ENCODE measurements at regions not wholly inside any gene's neighbourhood (a gene's known extent, or its start where the extent isn't known, plus 50 kb on each side); places are given as distances from the start of the nearest gene placed in this dataset.

DNA sequence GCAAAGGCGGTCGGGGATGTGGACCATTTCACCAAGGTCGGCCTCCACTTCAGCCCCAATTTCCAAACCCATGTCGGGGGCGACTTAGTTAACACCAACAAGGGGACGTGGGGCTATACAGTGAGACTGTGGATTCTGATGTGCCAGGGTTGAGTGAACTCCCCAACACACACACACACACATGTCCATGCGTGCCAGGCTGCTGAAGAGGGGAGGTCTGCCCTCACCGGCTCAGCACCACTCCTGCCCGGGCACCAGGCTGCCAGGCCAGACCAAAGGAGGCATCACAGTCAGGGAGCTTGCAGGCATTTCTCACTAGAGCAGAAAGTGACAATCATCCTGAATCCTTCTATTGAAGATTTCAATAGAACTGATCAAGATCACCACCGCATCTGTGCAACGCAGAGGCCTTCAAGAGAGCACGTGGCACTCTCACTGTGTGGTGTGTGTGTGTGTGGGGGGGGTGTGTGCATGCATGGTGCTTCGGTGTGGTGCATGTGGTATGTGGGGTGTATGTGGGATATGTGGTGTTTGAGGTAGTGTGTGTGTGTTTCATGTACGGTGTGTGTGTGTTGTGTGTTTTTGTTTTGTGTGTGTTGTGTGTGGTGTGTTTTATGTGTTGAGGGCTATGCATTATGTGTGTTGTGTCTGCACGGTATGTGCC, 403.5 kb upstream of the RNF32 start:
- in situ Hi-C loops (cut with HindIII; ENCODE audit: low sequenced_read_pairs), result no loop called here
- DNase-seq (ENCODE audit: low read depth, low spot score), result no peak
- H3K4me3 ChIP-seq (ENCODE audit: low read depth, low read length), result no peak overlapping the region
- TF ChIP-seq, protein P1, sequence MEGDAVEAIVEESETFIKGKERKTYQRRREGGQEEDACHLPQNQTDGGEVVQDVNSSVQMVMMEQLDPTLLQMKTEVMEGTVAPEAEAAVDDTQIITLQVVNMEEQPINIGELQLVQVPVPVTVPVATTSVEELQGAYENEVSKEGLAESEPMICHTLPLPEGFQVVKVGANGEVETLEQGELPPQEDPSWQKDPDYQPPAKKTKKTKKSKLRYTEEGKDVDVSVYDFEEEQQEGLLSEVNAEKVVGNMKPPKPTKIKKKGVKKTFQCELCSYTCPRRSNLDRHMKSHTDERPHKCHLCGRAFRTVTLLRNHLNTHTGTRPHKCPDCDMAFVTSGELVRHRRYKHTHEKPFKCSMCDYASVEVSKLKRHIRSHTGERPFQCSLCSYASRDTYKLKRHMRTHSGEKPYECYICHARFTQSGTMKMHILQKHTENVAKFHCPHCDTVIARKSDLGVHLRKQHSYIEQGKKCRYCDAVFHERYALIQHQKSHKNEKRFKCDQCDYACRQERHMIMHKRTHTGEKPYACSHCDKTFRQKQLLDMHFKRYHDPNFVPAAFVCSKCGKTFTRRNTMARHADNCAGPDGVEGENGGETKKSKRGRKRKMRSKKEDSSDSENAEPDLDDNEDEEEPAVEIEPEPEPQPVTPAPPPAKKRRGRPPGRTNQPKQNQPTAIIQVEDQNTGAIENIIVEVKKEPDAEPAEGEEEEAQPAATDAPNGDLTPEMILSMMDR (IDR thresholded peaks at IDR 0.05; ENCODE audit: low read depth, low read length), result no peak

DNA sequence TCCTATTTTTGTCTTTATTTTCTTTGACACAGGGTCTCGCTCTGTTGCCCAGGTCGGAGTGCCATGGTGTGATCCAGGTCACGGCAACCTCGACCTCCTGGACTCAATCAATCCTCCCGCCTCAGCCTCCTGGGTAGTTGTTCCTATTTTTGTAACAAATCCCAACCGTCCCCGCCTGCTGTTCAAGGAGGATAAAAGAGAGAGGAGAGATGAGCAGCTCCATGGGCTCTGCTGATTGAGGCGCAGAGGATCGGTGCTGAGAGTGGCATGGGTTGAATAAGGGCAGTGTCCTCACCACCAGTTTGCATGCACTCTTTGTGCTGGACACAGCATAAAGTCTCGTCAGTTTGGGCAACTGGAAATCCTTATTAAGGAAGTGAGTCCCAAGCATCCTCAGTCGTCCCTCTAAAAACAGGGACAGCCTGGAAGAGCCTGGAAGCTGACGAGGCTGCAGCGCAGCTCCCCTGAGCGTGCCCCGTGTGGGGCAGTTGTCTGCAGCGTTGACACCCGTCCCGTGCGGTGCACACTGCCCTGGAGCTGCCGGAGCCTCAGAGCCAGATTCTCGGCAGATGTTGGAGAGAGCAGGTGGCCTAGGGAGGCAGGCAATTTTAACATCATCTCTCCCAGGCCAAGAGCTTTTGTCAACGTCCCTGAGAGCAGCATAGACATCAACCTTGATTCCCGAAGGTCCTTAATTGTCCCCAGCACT, 404.2 kb upstream of the RNF32 start:
- TF ChIP-seq, protein P1 (IDR thresholded peaks at IDR 0.05; ENCODE audit: low read depth, low read length), result no peak
- DNase-seq (ENCODE audit: low read depth, low spot score), result no peak
- H3K4me3 ChIP-seq (ENCODE audit: low read depth, low read length), result no peak overlapping the region
- in situ Hi-C loops (cut with HindIII; ENCODE audit: low sequenced_read_pairs), result no loop called here

DNA sequence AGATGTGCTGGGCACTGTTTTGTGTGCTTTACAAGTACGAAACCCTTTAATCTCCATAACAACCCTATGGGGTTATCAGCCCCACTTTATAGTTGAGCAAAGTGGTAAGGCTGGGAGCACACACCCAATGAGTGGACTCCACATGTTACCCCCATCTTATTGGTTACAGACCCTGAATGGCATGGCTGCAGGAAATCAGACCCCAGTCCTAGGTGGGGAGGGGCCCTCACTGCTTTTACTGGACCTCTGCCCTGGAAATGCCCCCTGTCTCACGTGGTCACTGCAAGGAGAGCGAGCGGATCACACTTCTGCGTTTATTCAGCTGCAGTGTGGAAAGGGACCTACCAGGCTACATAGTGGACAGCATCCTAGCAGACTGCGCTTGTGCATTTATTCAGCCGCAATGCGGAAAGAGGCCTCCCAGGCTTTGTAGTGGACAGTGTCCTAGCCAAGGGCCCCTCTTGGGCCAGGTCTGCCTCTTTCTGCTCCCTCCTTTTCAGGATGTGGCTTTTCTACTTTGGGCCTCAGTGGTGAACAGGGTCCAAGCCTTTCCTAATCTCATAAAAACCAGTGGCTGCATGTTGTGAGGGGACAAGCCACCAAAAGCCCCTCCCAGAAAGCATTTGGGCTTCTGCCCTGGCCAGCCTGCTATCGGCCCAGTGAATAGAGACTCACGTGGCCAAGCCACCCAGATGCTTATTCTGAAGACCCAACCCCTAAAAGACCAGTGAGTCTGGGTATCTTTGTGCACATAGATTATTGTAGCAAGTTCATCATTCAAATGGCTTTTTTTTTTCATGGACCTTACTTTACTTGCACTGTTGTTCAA, 405.7 kb upstream of the RNF32 start:
- in situ Hi-C loops (cut with HindIII; ENCODE audit: low sequenced_read_pairs), result no loop called here

DNA sequence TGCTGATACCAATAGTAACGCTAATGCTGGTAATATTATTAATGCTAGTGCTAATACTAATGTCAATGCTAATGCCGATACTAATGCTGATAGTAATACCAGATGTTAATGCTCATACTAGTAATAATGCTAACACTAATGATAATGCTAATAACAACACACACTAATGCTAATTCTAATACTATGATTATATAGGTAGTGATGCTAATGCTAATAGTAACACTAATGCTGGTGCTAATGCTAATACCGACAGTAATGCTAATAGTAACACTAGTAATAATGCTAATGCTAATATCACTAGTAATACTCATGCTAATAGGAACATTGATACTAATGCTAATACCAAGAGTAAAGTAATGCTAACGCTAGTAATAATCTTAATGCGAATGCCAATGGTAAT, 406.4 kb upstream of the RNF32 start:
- H3K4me3 ChIP-seq (ENCODE audit: low read depth, low read length), result no peak overlapping the region
- in situ Hi-C loops (cut with HindIII; ENCODE audit: low sequenced_read_pairs), result no loop called here
- TF ChIP-seq, protein P1 (IDR thresholded peaks at IDR 0.05; ENCODE audit: low read depth, low read length), result no peak
- DNase-seq (ENCODE audit: low read depth, low spot score), result no peak

More for the DNA sequence above, 405.7 kb upstream of the RNF32 start:
- H3K4me3 ChIP-seq (ENCODE audit: low read depth, low read length), result no peak overlapping the region
- DNase-seq (ENCODE audit: low read depth, low spot score), result no peak
- TF ChIP-seq, protein P1 (IDR thresholded peaks at IDR 0.05; ENCODE audit: low read depth, low read length), result no peak

DNA sequence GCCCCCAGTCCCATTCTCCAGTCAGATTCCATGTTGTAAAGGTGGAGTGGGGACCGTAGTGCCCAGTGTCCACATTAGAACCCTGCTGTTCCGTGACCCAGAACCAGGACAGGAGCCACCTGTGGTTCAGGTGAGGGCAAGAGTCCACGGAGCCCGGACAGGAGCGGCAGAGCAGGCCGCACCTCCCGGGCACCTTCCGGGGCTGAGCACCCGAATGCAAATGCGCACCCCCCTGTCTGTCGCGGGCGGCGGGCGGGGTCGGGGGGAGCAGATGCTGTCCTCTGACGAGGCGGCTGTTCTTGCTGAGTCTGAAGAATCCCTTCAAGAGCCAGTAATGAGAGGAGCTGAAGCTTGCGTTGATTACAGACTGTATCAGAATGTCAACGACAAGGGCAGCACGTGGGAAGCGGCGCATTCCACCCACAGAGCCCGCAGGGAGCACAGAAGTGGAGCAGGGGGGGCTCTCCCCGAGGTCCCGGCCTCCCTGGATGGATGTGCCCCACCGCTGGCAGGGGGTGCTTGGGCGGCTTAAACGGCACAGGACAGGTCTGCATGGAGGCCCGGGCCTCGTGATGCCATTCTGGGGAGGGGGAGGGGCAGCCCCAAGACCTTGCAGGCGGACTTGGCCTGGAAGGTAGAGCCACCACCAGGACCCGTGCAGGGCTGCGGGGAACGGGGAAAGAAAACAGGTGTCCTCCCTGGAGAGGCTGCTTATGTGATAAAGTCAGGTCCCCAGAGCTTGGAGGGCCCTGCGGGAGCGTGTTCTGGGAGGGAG, 407.5 kb upstream of the RNF32 start:
- in situ Hi-C loops (cut with HindIII; ENCODE audit: low sequenced_read_pairs), result no loop called here

More for the DNA sequence above, 407.5 kb upstream of the RNF32 start:
- H3K4me3 ChIP-seq (ENCODE audit: low read depth, low read length), result no peak overlapping the region
- TF ChIP-seq, protein P1 (IDR thresholded peaks at IDR 0.05; ENCODE audit: low read depth, low read length), result no peak
- DNase-seq (ENCODE audit: low read depth, low spot score), result no peak
